HEK293 (cell line): ENCODE measurements at regions not wholly inside any gene's neighbourhood (a gene's known extent, or its start where the extent isn't known, plus 50 kb on each side); places are given as distances from the start of the nearest gene placed in this dataset.

Experiments used
- CTCF ChIA-PET: fragments of 350-600 bp; formaldehyde crosslinking; extraction: SDS; loops from one replicate; lab custom pipeline; 2021; ENCODE audit warnings: antibody characterized with exemption; lab: Yijun Ruan, JAX
- POLR2A ChIA-PET: fragments of 300-600 bp; formaldehyde crosslinking; extraction: SDS; loops from one replicate; lab custom pipeline; 2020; ENCODE audit warnings: antibody characterized with exemption, inconsistent platforms; lab: Yijun Ruan, JAX
- H3K27ac ChIP-seq: fragments of 200-500 bp; sonication (Bioruptor generic); 2 replicates; pipeline ENCODE4 v1.5.1; 2014; ENCODE audit warnings: low read depth, low read length, control low read depth, inconsistent platforms; ENCODE audit errors: extremely low read depth
- H3K36me3 ChIP-seq, 2 experiments: fragments of 200-500 bp in 1 of 2; sonication (Bioruptor generic) in 1 of 2; 1 replicate in 1 of 2; 2 replicates in 1 of 2; pipeline ENCODE4 v1.5.1; 2014 to 2017; ENCODE audit warnings: inconsistent platforms in 2 of 2, low read length in 2 of 2; ENCODE audit not compliant: control insufficient read depth in 2 of 2, insufficient read depth in 1 of 2
- H3K4me1 ChIP-seq: fragments of 200-500 bp; sonication (Bioruptor generic); 2 replicates; pipeline ENCODE4 v1.5.1; 2014; ENCODE audit warnings: mild to moderate bottlenecking, low read length, inconsistent platforms; ENCODE audit not compliant: control insufficient read depth, insufficient read depth
- H3K4me3 ChIP-seq: 2 replicates; pipeline ENCODE4 v1.5.1; 2011; ENCODE audit warnings: low read depth, mild to moderate bottlenecking, control low read depth, low read length, moderate library complexity
- H3K9me3 ChIP-seq: fragments of 200-500 bp; sonication (Bioruptor generic); 2 replicates; pipeline ENCODE4 v1.5.1; 2014; ENCODE audit warnings: low read depth, low read length, inconsistent platforms; ENCODE audit not compliant: control insufficient read depth, insufficient read depth
- BCL11B ChIP-seq: fragments of 450-650 bp; formaldehyde crosslinking; IDR thresholded peaks from 2 replicates; pipeline ENCODE4 v1.5.1; 2016; ENCODE audit warnings: low read depth, missing biosample characterization, missing genetic modification characterization
- CTCF ChIP-seq: fragments of 450-650 bp; formaldehyde crosslinking; IDR thresholded peaks from 2 replicates; pipeline ENCODE4 v1.5.1; 2016; ENCODE audit warnings: missing biosample characterization, missing genetic modification characterization
- ELK4 ChIP-seq: IDR thresholded peaks from 2 replicates; pipeline ENCODE4 v1.6.1; 2011; ENCODE audit warnings: mild to moderate bottlenecking, low read depth, low read length, borderline replicate concordance
- ZFP37 ChIP-seq: fragments of 450-650 bp; formaldehyde crosslinking; IDR thresholded peaks from 2 replicates; pipeline ENCODE4 v1.5.1; 2016; ENCODE audit warnings: missing biosample characterization, missing genetic modification characterization
- ZNF112 ChIP-seq: fragments of 450-650 bp; formaldehyde crosslinking; IDR thresholded peaks from 2 replicates; pipeline ENCODE4 v1.5.0; 2017; ENCODE audit warnings: missing biosample characterization, missing genetic modification characterization
- ZNF214 ChIP-seq: fragments of 450-650 bp; formaldehyde crosslinking; IDR thresholded peaks from 2 replicates; pipeline ENCODE4 v1.5.1; 2017; ENCODE audit warnings: missing biosample characterization, mild to moderate bottlenecking, missing genetic modification characterization, borderline replicate concordance
- ZNF23 ChIP-seq: fragments of 450-650 bp; formaldehyde crosslinking; IDR thresholded peaks from 2 replicates; pipeline ENCODE4 v1.5.1; 2016; ENCODE audit warnings: missing biosample characterization, missing genetic modification characterization, borderline replicate concordance
- ZNF274 ChIP-seq, 2 experiments: fragments of 200-500 bp in 1 of 2; fragments of 450-650 bp in 1 of 2; sonication (Bioruptor generic) in 1 of 2; formaldehyde crosslinking in 1 of 2; IDR thresholded peaks; 2 replicates each; pipeline versions ENCODE4 v1.5.1 to v1.6.1; 2014 to 2016; ENCODE audit warnings: borderline replicate concordance in 1 of 2, inconsistent platforms in 1 of 2, low read length in 1 of 2, missing biosample characterization in 1 of 2, missing genetic modification characterization in 1 of 2
- ZNF354C ChIP-seq: fragments of 450-650 bp; formaldehyde crosslinking; IDR thresholded peaks from 2 replicates; pipeline ENCODE4 v1.5.1; 2016; ENCODE audit warnings: missing biosample characterization, missing genetic modification characterization, low read depth, borderline replicate concordance
- ZNF37A ChIP-seq: fragments of 450-650 bp; IDR thresholded peaks from 2 replicates; pipeline ENCODE4 v1.5.1; 2018; ENCODE audit warnings: missing biosample characterization, missing genetic modification characterization
- ZNF423 ChIP-seq: fragments of 450-650 bp; formaldehyde crosslinking; IDR thresholded peaks from 2 replicates; pipeline ENCODE4 v1.5.1; 2016; ENCODE audit warnings: missing biosample characterization, missing genetic modification characterization
- ZNF449 ChIP-seq: fragments of 450-650 bp; formaldehyde crosslinking; IDR thresholded peaks from 2 replicates; pipeline ENCODE4 v1.5.1; 2017; ENCODE audit warnings: missing biosample characterization, mild to moderate bottlenecking, missing genetic modification characterization, moderate library complexity
- ZNF473 ChIP-seq: fragments of 450-650 bp; formaldehyde crosslinking; IDR thresholded peaks from 2 replicates; pipeline ENCODE4 v1.5.1; 2017; ENCODE audit warnings: missing biosample characterization, missing genetic modification characterization
- ZNF513 ChIP-seq: fragments of 450-650 bp; IDR thresholded peaks from 2 replicates; pipeline ENCODE4 v1.5.1; 2018; ENCODE audit warnings: missing biosample characterization, missing genetic modification characterization
- ZNF777 ChIP-seq: fragments of 450-650 bp; formaldehyde crosslinking; IDR thresholded peaks from 2 replicates; pipeline ENCODE4 v1.5.1; 2017; ENCODE audit warnings: missing biosample characterization, missing genetic modification characterization, borderline replicate concordance
- ZSCAN18 ChIP-seq: fragments of 450-650 bp; formaldehyde crosslinking; IDR thresholded peaks from 2 replicates; pipeline ENCODE4 v1.5.1; 2016; ENCODE audit warnings: missing biosample characterization, missing genetic modification characterization
- ZSCAN4 ChIP-seq: fragments of 450-650 bp; formaldehyde crosslinking; IDR thresholded peaks from 2 replicates; pipeline ENCODE4 v1.5.1; 2017; ENCODE audit warnings: missing biosample characterization, missing genetic modification characterization
- TF ChIP-seq, protein P1 (sequence below): fragments of 450-650 bp; formaldehyde crosslinking; IDR thresholded peaks from 2 replicates; pipeline ENCODE4; 2016; ENCODE audit warnings: missing biosample characterization, missing genetic modification characterization
- TF ChIP-seq, protein P2 (sequence below): fragments of 450-650 bp; formaldehyde crosslinking; IDR thresholded peaks from 2 replicates; pipeline ENCODE4 v1.5.1; 2016; ENCODE audit warnings: missing biosample characterization, missing genetic modification characterization

GRCh38 chr1:218869276-218869675, 304.4 kb upstream of the LYPLAL1 start:
- ChIA-PET CTCF (no interaction called here), POLR2A (no interaction called here)
- no peaks in the 10 kb centered on the region for H3K4me1 ChIP-seq
- H3K4me3 ChIP-seq, result no peak overlapping the region
- no peaks in the 10 kb centered on the region for H3K9me3 ChIP-seq
- TF ChIP-seq, protein P1, sequence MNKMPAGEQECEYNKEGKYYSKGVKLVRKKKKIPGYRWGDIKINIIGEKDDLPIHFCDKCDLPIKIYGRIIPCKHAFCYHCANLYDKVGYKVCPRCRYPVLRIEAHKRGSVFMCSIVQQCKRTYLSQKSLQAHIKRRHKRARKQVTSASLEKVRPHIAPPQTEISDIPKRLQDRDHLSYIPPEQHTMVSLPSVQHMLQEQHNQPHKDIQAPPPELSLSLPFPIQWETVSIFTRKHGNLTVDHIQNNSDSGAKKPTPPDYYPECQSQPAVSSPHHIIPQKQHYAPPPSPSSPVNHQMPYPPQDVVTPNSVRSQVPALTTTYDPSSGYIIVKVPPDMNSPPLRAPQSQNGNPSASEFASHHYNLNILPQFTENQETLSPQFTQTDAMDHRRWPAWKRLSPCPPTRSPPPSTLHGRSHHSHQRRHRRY, result no peak
- no peak for TF ChIP-seq ZNF473 (tag by site-specific recombination)
- no peak for TF ChIP-seq ZNF23 (tag by site-specific recombination)
- TF ChIP-seq, protein P2, sequence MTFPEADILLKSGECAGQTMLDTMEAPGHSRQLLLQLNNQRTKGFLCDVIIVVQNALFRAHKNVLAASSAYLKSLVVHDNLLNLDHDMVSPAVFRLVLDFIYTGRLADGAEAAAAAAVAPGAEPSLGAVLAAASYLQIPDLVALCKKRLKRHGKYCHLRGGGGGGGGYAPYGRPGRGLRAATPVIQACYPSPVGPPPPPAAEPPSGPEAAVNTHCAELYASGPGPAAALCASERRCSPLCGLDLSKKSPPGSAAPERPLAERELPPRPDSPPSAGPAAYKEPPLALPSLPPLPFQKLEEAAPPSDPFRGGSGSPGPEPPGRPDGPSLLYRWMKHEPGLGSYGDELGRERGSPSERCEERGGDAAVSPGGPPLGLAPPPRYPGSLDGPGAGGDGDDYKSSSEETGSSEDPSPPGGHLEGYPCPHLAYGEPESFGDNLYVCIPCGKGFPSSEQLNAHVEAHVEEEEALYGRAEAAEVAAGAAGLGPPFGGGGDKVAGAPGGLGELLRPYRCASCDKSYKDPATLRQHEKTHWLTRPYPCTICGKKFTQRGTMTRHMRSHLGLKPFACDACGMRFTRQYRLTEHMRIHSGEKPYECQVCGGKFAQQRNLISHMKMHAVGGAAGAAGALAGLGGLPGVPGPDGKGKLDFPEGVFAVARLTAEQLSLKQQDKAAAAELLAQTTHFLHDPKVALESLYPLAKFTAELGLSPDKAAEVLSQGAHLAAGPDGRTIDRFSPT (tag by site-specific recombination), result no peak
- H3K36me3 ChIP-seq, result no peaks in the 10 kb centered on the region
- no peak overlapping the region for H3K27ac ChIP-seq

DNA sequence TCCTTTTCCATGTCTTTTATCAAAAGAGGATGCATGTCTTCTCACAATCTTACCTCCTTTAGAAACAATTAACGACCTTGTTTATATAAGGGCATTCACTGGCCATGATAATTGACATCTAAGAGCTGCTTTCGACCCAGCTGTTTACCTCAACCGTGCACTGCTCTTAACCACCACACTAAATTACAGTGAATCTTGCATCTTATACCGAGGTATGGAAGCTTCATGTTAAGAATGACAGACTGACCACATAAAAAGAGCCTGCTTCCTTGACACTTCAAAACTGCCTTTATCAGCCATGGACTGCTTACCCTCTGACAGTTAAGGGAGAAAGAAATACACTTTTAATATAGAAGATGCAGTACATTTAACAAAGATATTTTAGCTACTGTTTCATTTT, 301.7 kb upstream of the LYPLAL1 start:
- H3K27ac ChIP-seq, result no peak overlapping the region
- no peak for TF ChIP-seq ZNF354C (tag by site-specific recombination)
- no peak for TF ChIP-seq ZNF423
- TF ChIP-seq ZNF449 (tag by site-specific recombination), result no peak
- TF ChIP-seq ZNF777 (tag by site-specific recombination), result no peak
- TF ChIP-seq ZFP37 (tag by site-specific recombination), result no peak
- TF ChIP-seq ZSCAN18 (tag by site-specific recombination), result no peak
- H3K9me3 ChIP-seq, result no peaks in the 10 kb centered on the region
- no peak overlapping the region for H3K4me3 ChIP-seq
- POLR2A ChIA-PET, result no interaction called here
- H3K36me3 ChIP-seq, result no peaks in the 10 kb centered on the region
- CTCF ChIA-PET, result no interaction called here
- H3K4me1 ChIP-seq, result no peaks in the 10 kb centered on the region

DNA sequence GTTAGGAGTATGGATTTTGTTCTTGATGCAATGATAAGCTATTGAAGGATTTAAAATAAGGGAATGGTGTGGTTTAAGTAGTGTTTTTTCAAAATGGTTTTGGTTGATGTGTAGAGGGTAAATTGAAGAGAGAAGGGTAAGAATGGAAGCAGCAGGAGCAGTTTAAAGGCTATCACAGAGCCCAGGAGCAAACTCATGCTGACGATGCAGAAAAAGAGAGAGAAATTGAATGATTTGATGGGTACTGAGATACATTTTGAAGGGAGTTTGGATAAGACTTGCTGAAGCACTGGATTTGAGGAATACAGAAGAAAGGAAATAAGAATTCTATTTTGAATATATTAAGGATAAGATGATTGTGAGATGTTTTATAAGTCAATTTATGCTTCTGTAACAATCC, 300.8 kb upstream of the LYPLAL1 start:
- no peak overlapping the region for H3K27ac ChIP-seq
- no peak overlapping the region for H3K4me3 ChIP-seq
- no peaks in the 10 kb centered on the region for H3K9me3 ChIP-seq
- POLR2A ChIA-PET, result no interaction called here
- no peaks in the 10 kb centered on the region for H3K4me1 ChIP-seq
- H3K36me3 ChIP-seq, result no peaks in the 10 kb centered on the region
- CTCF ChIA-PET, result no interaction called here
- TF ChIP-seq ZNF513 (tag by site-specific recombination), result no peak
- TF ChIP-seq ZNF274 (IDR thresholded peaks at IDR 0.05; ENCODE audit: low read length), result no peak
- no peak for TF ChIP-seq ZNF274 (tag by site-specific recombination; IDR thresholded peaks at IDR 0.05; ENCODE audit: borderline replicate concordance)
- no peak for TF ChIP-seq ZNF37A (tag by site-specific recombination)
- TF ChIP-seq CTCF (tag by site-specific recombination), result no peak
- no peak for TF ChIP-seq ZSCAN4 (tag by site-specific recombination)
- TF ChIP-seq ZNF112, result no peak
- TF ChIP-seq BCL11B (tag by site-specific recombination), result no peak
- TF ChIP-seq ZNF214, result no peak
- no peak for TF ChIP-seq ELK4
